OCI-LY3 (cell line): ENCODE measurements at regions not wholly inside any gene's neighbourhood (a gene's known extent, or its start where the extent isn't known, plus 50 kb on each side); places are given as distances from the start of the nearest gene placed in this dataset.

Experiments used
- EZH2phosphoT487 ChIP-seq: fragments of 200-600 bp; shearing (Covaris generic); IDR thresholded peaks from 2 replicates; pipeline ENCODE4 v1.6.1; 2018; ENCODE audit warnings: antibody characterized with exemption, mixed run types, low read depth
- TF ChIP-seq, protein P1 (sequence below): fragments of 200-600, 300-600 bp; sonication (generic); IDR thresholded peaks from 2 replicates; pipeline ENCODE4 v1.5.1; 2014; ENCODE audit warnings: antibody characterized with exemption, low read length, low read depth

DNA sequence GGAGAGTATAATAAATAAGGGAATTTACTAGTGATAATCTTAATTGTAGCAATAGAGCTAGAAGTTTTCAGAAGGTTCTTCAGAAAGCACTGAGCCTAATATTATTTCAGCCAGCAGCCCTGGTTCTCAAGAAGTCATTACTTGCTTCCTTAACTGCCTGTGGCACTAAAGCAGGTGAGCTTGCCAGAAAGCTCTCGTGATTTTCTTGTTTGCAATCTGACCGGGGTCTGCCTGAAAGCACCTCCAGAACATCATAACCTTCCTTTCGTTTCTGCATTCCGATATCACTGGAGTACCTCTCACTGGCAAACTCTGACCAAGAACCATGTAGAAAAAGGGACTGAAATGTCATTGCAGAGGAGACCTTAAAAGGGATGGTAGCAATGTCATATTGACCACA lies 510.3 kb downstream of the ZIC1 start:
- TF ChIP-seq, protein P1, sequence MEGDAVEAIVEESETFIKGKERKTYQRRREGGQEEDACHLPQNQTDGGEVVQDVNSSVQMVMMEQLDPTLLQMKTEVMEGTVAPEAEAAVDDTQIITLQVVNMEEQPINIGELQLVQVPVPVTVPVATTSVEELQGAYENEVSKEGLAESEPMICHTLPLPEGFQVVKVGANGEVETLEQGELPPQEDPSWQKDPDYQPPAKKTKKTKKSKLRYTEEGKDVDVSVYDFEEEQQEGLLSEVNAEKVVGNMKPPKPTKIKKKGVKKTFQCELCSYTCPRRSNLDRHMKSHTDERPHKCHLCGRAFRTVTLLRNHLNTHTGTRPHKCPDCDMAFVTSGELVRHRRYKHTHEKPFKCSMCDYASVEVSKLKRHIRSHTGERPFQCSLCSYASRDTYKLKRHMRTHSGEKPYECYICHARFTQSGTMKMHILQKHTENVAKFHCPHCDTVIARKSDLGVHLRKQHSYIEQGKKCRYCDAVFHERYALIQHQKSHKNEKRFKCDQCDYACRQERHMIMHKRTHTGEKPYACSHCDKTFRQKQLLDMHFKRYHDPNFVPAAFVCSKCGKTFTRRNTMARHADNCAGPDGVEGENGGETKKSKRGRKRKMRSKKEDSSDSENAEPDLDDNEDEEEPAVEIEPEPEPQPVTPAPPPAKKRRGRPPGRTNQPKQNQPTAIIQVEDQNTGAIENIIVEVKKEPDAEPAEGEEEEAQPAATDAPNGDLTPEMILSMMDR, result no peak
- no peak for TF ChIP-seq EZH2phosphoT487
